ENCODE measurements at regions not wholly inside any gene's neighbourhood (a gene's known extent, or its start where the extent isn't known, plus 50 kb on each side); places are given as distances from the start of the nearest gene placed in this dataset.

DNA sequence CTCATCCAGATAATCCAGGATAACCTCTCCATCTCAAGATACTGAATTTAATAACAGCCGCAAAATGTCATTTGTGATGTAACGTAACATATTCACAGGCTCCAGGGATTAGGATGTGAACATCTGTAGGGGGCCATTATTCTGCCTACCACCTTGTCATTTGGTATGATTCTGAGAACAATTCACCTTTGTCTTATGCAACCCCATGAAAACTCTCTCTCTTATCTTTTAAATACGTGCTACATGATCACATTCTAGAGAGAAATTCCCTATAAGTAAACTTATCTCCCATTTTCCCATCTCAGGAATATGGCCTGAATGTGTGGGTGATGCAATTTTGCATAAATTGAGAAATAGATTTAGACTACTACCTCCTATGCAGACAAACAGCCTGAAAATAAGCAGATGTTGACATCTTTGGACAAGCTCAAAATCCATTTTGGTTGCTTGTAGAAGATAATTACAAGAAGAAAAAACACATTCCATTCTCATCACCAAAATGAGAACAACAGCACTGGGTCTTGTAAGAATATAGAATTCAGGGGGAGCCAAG is 255.4 kb upstream of the STXBP5 start:
- no peaks in the 10 kb centered on the region for H4K20me1 ChIP-seq (ENCODE audit: insufficient read depth, poor library complexity, severe bottlenecking)
- no peaks in the 10 kb centered on the region for H3K36me3 ChIP-seq (replicated peaks; ENCODE audit: insufficient read depth, low read depth)
- no peak overlapping the region for H3K27ac ChIP-seq
- no peaks in the 10 kb centered on the region for H3K79me2 ChIP-seq
- DNase-seq (ENCODE audit: low spot score) = no peak
- no peak for TF ChIP-seq EZH2phosphoT487 (IDR thresholded peaks at IDR 0.05; ENCODE audit: low read depth, severe bottlenecking, unreplicated experiment)
- TF ChIP-seq EZH2 (IDR thresholded peaks at IDR 0.05; ENCODE audit: borderline replicate concordance) = no peak
- TF ChIP-seq, protein P1, sequence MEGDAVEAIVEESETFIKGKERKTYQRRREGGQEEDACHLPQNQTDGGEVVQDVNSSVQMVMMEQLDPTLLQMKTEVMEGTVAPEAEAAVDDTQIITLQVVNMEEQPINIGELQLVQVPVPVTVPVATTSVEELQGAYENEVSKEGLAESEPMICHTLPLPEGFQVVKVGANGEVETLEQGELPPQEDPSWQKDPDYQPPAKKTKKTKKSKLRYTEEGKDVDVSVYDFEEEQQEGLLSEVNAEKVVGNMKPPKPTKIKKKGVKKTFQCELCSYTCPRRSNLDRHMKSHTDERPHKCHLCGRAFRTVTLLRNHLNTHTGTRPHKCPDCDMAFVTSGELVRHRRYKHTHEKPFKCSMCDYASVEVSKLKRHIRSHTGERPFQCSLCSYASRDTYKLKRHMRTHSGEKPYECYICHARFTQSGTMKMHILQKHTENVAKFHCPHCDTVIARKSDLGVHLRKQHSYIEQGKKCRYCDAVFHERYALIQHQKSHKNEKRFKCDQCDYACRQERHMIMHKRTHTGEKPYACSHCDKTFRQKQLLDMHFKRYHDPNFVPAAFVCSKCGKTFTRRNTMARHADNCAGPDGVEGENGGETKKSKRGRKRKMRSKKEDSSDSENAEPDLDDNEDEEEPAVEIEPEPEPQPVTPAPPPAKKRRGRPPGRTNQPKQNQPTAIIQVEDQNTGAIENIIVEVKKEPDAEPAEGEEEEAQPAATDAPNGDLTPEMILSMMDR (IDR thresholded peaks at IDR 0.05; ENCODE audit: poor library complexity) = no peak
- no peaks in the 10 kb centered on the region for H3K9me2 ChIP-seq (replicated peaks; ENCODE audit: insufficient read depth)
- no peak overlapping the region for H3K4me2 ChIP-seq
- H3K4me3 ChIP-seq = no peak overlapping the region
- WGBS (ENCODE audit: low lambda C conversion rate, missing lambda C conversion rate) = 88% methylated on average over 3 of the region's 3 CpGs
- no peak overlapping the region for H2AFZ ChIP-seq
- no peaks in the 10 kb centered on the region for H3K4me1 ChIP-seq (ENCODE audit: insufficient read depth)
- H3K9me3 ChIP-seq (ENCODE audit: low read depth) = no peaks in the 10 kb centered on the region
- no peaks in the 10 kb centered on the region for H3K27me3 ChIP-seq

- Histone ChIP-seq H3K27ac (no peak overlapping the region), H3K79me2 (no peaks in the 10 kb centered on the region), H3K36me3 (replicated peaks; ENCODE audit: insufficient read depth, low read depth) (no peaks in the 10 kb centered on the region), H2AFZ (no peak overlapping the region), H3K27me3 (no peaks in the 10 kb centered on the region), H4K20me1 (ENCODE audit: insufficient read depth, poor library complexity, severe bottlenecking) (no peaks in the 10 kb centered on the region), H3K9me2 (replicated peaks; ENCODE audit: insufficient read depth) (no peaks in the 10 kb centered on the region), H3K4me2 (no peak overlapping the region), H3K4me3 (no peak overlapping the region), H3K4me1 (ENCODE audit: insufficient read depth) (no peaks in the 10 kb centered on the region), H3K9me3 (ENCODE audit: low read depth) (no peaks in the 10 kb centered on the region)
- no peak for TF ChIP-seq EZH2phosphoT487 (IDR thresholded peaks at IDR 0.05; ENCODE audit: low read depth, severe bottlenecking, unreplicated experiment)
- DNase-seq (ENCODE audit: low spot score) = no peak
- WGBS (ENCODE audit: low lambda C conversion rate, missing lambda C conversion rate) = 96% methylated on average over 1 of the region's 1 CpG
Measured at GRCh38 chr6:146949425-146949824, 254.8 kb upstream of the STXBP5 start.

GRCh38 chr6:146950351-146950835 is 253.8 kb upstream of the STXBP5 start:
- H3K27ac ChIP-seq = peak overlapping the region; percentile 83
- no peak for TF ChIP-seq EZH2phosphoT487 (IDR thresholded peaks at IDR 0.05; ENCODE audit: low read depth, severe bottlenecking, unreplicated experiment)
- no peak for TF ChIP-seq EZH2 (IDR thresholded peaks at IDR 0.05; ENCODE audit: borderline replicate concordance)
- TF ChIP-seq, protein P1 (IDR thresholded peaks at IDR 0.05; ENCODE audit: poor library complexity) = no peak
- WGBS (ENCODE audit: low lambda C conversion rate, missing lambda C conversion rate) = 69% methylated on average over 7 of the region's 7 CpGs
- no peak overlapping the region for H3K4me2 ChIP-seq
- no peaks in the 10 kb centered on the region for H4K20me1 ChIP-seq (ENCODE audit: insufficient read depth, poor library complexity, severe bottlenecking)
- no peaks in the 10 kb centered on the region for H3K4me1 ChIP-seq (ENCODE audit: insufficient read depth)
- H3K9me2 ChIP-seq (replicated peaks; ENCODE audit: insufficient read depth) = no peaks in the 10 kb centered on the region
- H2AFZ ChIP-seq = no peak overlapping the region
- H3K79me2 ChIP-seq = no peaks in the 10 kb centered on the region
- no peaks in the 10 kb centered on the region for H3K36me3 ChIP-seq (replicated peaks; ENCODE audit: insufficient read depth, low read depth)
- peak; percentile 65 for DNase-seq (ENCODE audit: low spot score)
- no peaks in the 10 kb centered on the region for H3K9me3 ChIP-seq (ENCODE audit: low read depth)
- H3K27me3 ChIP-seq = no peaks in the 10 kb centered on the region
- no peak overlapping the region for H3K4me3 ChIP-seq

DNA sequence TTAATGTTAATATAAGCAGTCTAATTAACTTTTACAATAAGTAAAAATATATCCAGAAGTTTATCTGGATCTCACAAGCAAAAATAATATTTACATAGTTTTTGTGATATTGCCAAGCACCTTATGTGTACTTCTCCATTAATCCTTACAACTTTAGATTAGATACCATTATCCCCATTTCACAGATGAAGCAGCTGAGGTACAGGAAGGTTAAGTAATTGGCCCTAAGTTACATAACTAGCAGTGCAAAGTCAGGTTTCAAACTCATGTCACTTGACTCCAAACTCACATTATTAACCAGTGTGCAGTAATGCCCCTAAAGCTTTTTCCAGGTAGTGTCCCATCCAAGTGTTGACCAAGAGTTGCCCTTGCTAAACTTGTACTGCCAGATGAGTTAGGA is 248.6 kb upstream of the STXBP5 start:
- Histone ChIP-seq H3K27ac (no peak overlapping the region), H3K9me2 (replicated peaks; ENCODE audit: insufficient read depth) (no peaks in the 10 kb centered on the region), H4K20me1 (ENCODE audit: insufficient read depth, poor library complexity, severe bottlenecking) (no peaks in the 10 kb centered on the region), H3K9me3 (ENCODE audit: low read depth) (no peaks in the 10 kb centered on the region), H3K4me3 (no peak overlapping the region), H3K4me2 (no peak overlapping the region), H2AFZ (no peak overlapping the region), H3K4me1 (ENCODE audit: insufficient read depth) (no peaks in the 10 kb centered on the region), H3K36me3 (replicated peaks; ENCODE audit: insufficient read depth, low read depth) (no peaks in the 10 kb centered on the region), H3K27me3 (no peaks in the 10 kb centered on the region), H3K79me2 (no peaks in the 10 kb centered on the region)
- TF ChIP-seq, protein P1 (IDR thresholded peaks at IDR 0.05; ENCODE audit: poor library complexity) = no peak
- TF ChIP-seq EZH2phosphoT487 (IDR thresholded peaks at IDR 0.05; ENCODE audit: low read depth, severe bottlenecking, unreplicated experiment) = no peak
- TF ChIP-seq EZH2 (IDR thresholded peaks at IDR 0.05; ENCODE audit: borderline replicate concordance) = no peak
- no peak for DNase-seq (ENCODE audit: low spot score)

Measured in hepatocyte (in vitro differentiated cells).